H1 (cell line): ENCODE measurements at regions not wholly inside any gene's neighbourhood (a gene's known extent, or its start where the extent isn't known, plus 50 kb on each side); places are given as distances from the start of the nearest gene placed in this dataset.
A peak's percentile ranks its signal among the peaks of the same experiment; 100 is the strongest.

ENCODE experiments used
- CTCF ChIA-PET: fragments of 300-600 bp; sonication (Branson Sonifier 250); formaldehyde crosslinking; loops from one replicate; lab custom pipeline; 2021; ENCODE audit not compliant: partially characterized antibody; lab: Charles Lee
- POLR2A ChIA-PET: fragments of 300-600 bp; sonication (Branson Sonifier 250); formaldehyde crosslinking; loops from one replicate; lab custom pipeline; 2021; ENCODE audit warnings: inconsistent platforms; ENCODE audit not compliant: partially characterized antibody; lab: Charles Lee
- DNase-seq, 2 experiments: peaks; one replicate each; pipeline versions ENCODE4 v3.0.0 to v3.0.0-alpha.2; 2010 to 2022; ENCODE audit warnings: low spot score in 2 of 2, low read depth in 1 of 2, mixed read lengths in 1 of 2
- FAIRE-seq: peaks from 2 replicates; lab custom pipeline; 2011; peaks lifted over from hg19 to GRCh38; lab: Jason Lieb, UNC
- H2AFZ ChIP-seq: 2 replicates; pipeline ENCODE4 v1.8.1; 2012; ENCODE audit warnings: low read length, inconsistent platforms
- H2AK5ac ChIP-seq: 2 replicates; pipeline ENCODE4 v1.6.1; 2013; ENCODE audit warnings: low read depth, low read length
- H2BK120ac ChIP-seq: replicated peaks from 2 replicates; pipeline ENCODE3; 2013; ENCODE audit warnings: low read depth, low read length, inconsistent platforms
- H2BK12ac ChIP-seq: 2 replicates; pipeline ENCODE4 v1.6.1; 2013; ENCODE audit warnings: low read depth, low read length
- H2BK15ac ChIP-seq: 2 replicates; pipeline ENCODE4 v1.6.1; 2013; ENCODE audit warnings: low read length
- H2BK20ac ChIP-seq: 2 replicates; pipeline ENCODE4 v1.6.1; 2013; ENCODE audit warnings: low read length
- H2BK5ac ChIP-seq: 2 replicates; pipeline ENCODE4 v1.6.1; 2013; ENCODE audit warnings: low read depth, low read length
- H3K14ac ChIP-seq: 2 replicates; pipeline ENCODE4 v1.6.1; 2013; ENCODE audit warnings: inconsistent platforms; ENCODE audit not compliant: insufficient read length
- H3K18ac ChIP-seq: 2 replicates; pipeline ENCODE4 v1.6.1; 2013; ENCODE audit warnings: low read length; ENCODE audit errors: extremely low read depth
- H3K23ac ChIP-seq: 2 replicates; pipeline ENCODE4 v1.6.1; 2013; ENCODE audit warnings: inconsistent platforms; ENCODE audit not compliant: insufficient read length
- H3K23me2 ChIP-seq: 2 replicates; pipeline ENCODE4 v1.6.1; 2013; ENCODE audit warnings: low read depth, low read length
- H3K27ac ChIP-seq: 2 replicates; pipeline ENCODE4 v1.6.1; 2011; ENCODE audit warnings: low read depth, low read length, inconsistent platforms
- H3K27me3 ChIP-seq, 4 experiments: replicated peaks in 1 of 4; 1 replicate in 1 of 4; 2 replicates in 3 of 4; pipeline versions ENCODE4 v1.6.1 to v1.8.1; 2011 to 2013; ENCODE audit warnings: low read length in 3 of 4, mild to moderate bottlenecking in 3 of 4, inconsistent platforms in 2 of 4, mixed read lengths in 2 of 4, moderate library complexity in 1 of 4; ENCODE audit not compliant: control insufficient read depth in 3 of 4, insufficient read depth in 3 of 4; ENCODE audit errors: extremely low read depth in 1 of 4
- H3K36me3 ChIP-seq, 4 experiments: 2 replicates each; pipeline versions ENCODE4 v1.6.1 to v1.8.1; 2011 to 2013; ENCODE audit warnings: mild to moderate bottlenecking in 4 of 4, low read length in 3 of 4, moderate library complexity in 2 of 4, control low read depth in 1 of 4, inconsistent platforms in 1 of 4; ENCODE audit not compliant: insufficient read depth in 4 of 4, control insufficient read depth in 2 of 4
- H3K4ac ChIP-seq: replicated peaks from 2 replicates; pipeline ENCODE3; 2013; ENCODE audit warnings: low read length, low read depth, mixed read lengths, inconsistent platforms; ENCODE audit not compliant: insufficient read length
- H3K4me1 ChIP-seq, 4 experiments: replicated peaks in 1 of 4; 1 replicate in 1 of 4; 2 replicates in 3 of 4; pipeline versions ENCODE4 v1.6.1 to v1.8.1; 2011 to 2013; ENCODE audit warnings: low read length in 3 of 4, inconsistent platforms in 2 of 4, mixed read lengths in 1 of 4; ENCODE audit not compliant: insufficient read depth in 4 of 4, control insufficient read depth in 3 of 4
- H3K4me2 ChIP-seq, 2 experiments: 2 replicates each; pipeline versions ENCODE4 v1.6.1 to v1.8.1; 2011 to 2013; ENCODE audit warnings: low read depth in 2 of 2, low read length in 2 of 2, control low read depth in 1 of 2, inconsistent platforms in 1 of 2, mild to moderate bottlenecking in 1 of 2; ENCODE audit not compliant: insufficient read depth in 1 of 2
- H3K4me3 ChIP-seq, 4 experiments: fragments of 200-600, 300-600 bp in 1 of 4; sonication (generic), shearing (Covaris generic), sonication (Bioruptor Twin) in 1 of 4; 2 replicates each; pipeline versions ENCODE4 v1.5.1 to v1.8.1; 2011 to 2016; ENCODE audit warnings: low read length in 4 of 4, low read depth in 3 of 4, control low read depth in 2 of 4, inconsistent platforms in 2 of 4, mild to moderate bottlenecking in 2 of 4, mixed read lengths in 1 of 4, moderate library complexity in 1 of 4; ENCODE audit not compliant: insufficient read depth in 2 of 4; ENCODE audit errors: extremely low read depth in 1 of 4
- H3K56ac ChIP-seq: replicated peaks from 2 replicates; pipeline ENCODE3; 2013; ENCODE audit warnings: low read depth, mild to moderate bottlenecking, mixed read lengths, low read length, inconsistent platforms; ENCODE audit not compliant: insufficient read length
- H3K79me1 ChIP-seq: 2 replicates; pipeline ENCODE4 v1.6.1; 2013; ENCODE audit warnings: low read depth, low read length, control low read depth
- H3K79me2 ChIP-seq, 2 experiments: 2 replicates each; pipeline versions ENCODE4 v1.6.1 to v1.8.1; 2012 to 2013; ENCODE audit warnings: low read length in 2 of 2, mild to moderate bottlenecking in 2 of 2, inconsistent platforms in 1 of 2; ENCODE audit not compliant: insufficient read depth in 2 of 2, control insufficient read depth in 1 of 2
- H3K9ac ChIP-seq, 4 experiments: replicated peaks in 1 of 4; 1 replicate in 1 of 4; 2 replicates in 3 of 4; pipeline versions ENCODE4 v1.6.1 to v1.8.1; 2011 to 2013; ENCODE audit warnings: low read depth in 3 of 4, low read length in 3 of 4, control low read depth in 2 of 4, mild to moderate bottlenecking in 2 of 4, moderate library complexity in 2 of 4, inconsistent platforms in 1 of 4; ENCODE audit errors: extremely low read depth in 1 of 4
- H3K9me3 ChIP-seq, 2 experiments: 2 replicates each; pipeline versions ENCODE4 v1.6.1 to v1.8.1; 2012 to 2013; ENCODE audit warnings: mild to moderate bottlenecking in 2 of 2, moderate library complexity in 2 of 2, control low read depth in 1 of 2, inconsistent platforms in 1 of 2, low read depth in 1 of 2, low read length in 1 of 2, mixed read lengths in 1 of 2; ENCODE audit not compliant: insufficient read depth in 2 of 2
- H4K20me1 ChIP-seq, 2 experiments: replicated peaks in 1 of 2; 2 replicates each; pipeline versions ENCODE3 to v1.8.1; 2011 to 2013; ENCODE audit warnings: inconsistent platforms in 2 of 2, low read length in 2 of 2, mild to moderate bottlenecking in 1 of 2; ENCODE audit not compliant: insufficient read depth in 2 of 2, control insufficient read depth in 1 of 2
- H4K5ac ChIP-seq: 2 replicates; pipeline ENCODE4 v1.6.1; 2013; ENCODE audit warnings: low read length, low read depth, mixed read lengths, inconsistent platforms; ENCODE audit not compliant: insufficient read length
- H4K8ac ChIP-seq: 2 replicates; pipeline ENCODE4 v1.8.0; 2013; ENCODE audit warnings: mild to moderate bottlenecking, moderate library complexity, low read length, inconsistent platforms; ENCODE audit not compliant: insufficient read depth; ENCODE audit errors: extremely low read depth
- H4K91ac ChIP-seq: replicated peaks from 2 replicates; pipeline ENCODE3; 2013; ENCODE audit warnings: low read length, mixed read lengths, inconsistent platforms; ENCODE audit not compliant: insufficient read length
- CBX8 ChIP-seq: fragments of 300-800, 300-1000 bp; sonication (generic); IDR thresholded peaks from 2 replicates; pipeline ENCODE4 v1.7.1; 2016; ENCODE audit warnings: low read depth, low read length, borderline replicate concordance
- EP300 ChIP-seq, 2 experiments: IDR thresholded peaks; 1 replicate in 1 of 2; 2 replicates in 1 of 2; pipeline ENCODE4 v1.6.1; 2011 to 2012; ENCODE audit warnings: low read depth in 2 of 2, low read length in 2 of 2, mild to moderate bottlenecking in 2 of 2, borderline replicate concordance in 1 of 2, inconsistent platforms in 1 of 2, moderate library complexity in 1 of 2
- EZH2 ChIP-seq: fragments of 200-600 bp; sonication (generic); IDR thresholded peaks from 2 replicates; pipeline ENCODE4 v1.7.1; 2012; ENCODE audit warnings: low read depth, mild to moderate bottlenecking, moderate library complexity, low read length, inconsistent platforms; ENCODE audit not compliant: severe bottlenecking
- HDAC2 ChIP-seq, 2 experiments: fragments of 300-600 bp in 1 of 2; sonication (generic) in 1 of 2; IDR thresholded peaks; 2 replicates each; pipeline ENCODE4 v1.6.1; 2011 to 2012; ENCODE audit warnings: low read depth in 2 of 2, low read length in 2 of 2, mild to moderate bottlenecking in 2 of 2, moderate library complexity in 2 of 2, borderline replicate concordance in 1 of 2, inconsistent platforms in 1 of 2
- POLR2A ChIP-seq, 2 experiments: IDR thresholded peaks; 1 replicate in 1 of 2; 2 replicates in 1 of 2; pipeline ENCODE4 v1.6.1; 2011; ENCODE audit warnings: low read depth in 2 of 2, low read length in 2 of 2, mild to moderate bottlenecking in 2 of 2; ENCODE audit errors: control extremely low read depth in 1 of 2
- POU5F1 ChIP-seq: IDR thresholded peaks from 2 replicates; pipeline ENCODE4 v1.6.1; 2011; ENCODE audit warnings: low read depth, mild to moderate bottlenecking, low read length, moderate library complexity
- SIRT6 ChIP-seq: IDR thresholded peaks from one replicate; pipeline ENCODE4 v1.7.1; 2012; ENCODE audit warnings: low read length, inconsistent platforms
- SP1 ChIP-seq: IDR thresholded peaks from 2 replicates; pipeline ENCODE4 v1.6.1; 2011; ENCODE audit warnings: low read depth, low read length
- SP4 ChIP-seq: IDR thresholded peaks from 2 replicates; pipeline ENCODE4 v1.6.1; 2012; ENCODE audit warnings: low read length, inconsistent platforms
- WGBS, 2 experiments: shearing (Covaris generic) in 1 of 2; methylation state at CpG; one replicate each; pipeline versions ENCODE4 v1.1.6 to v1.1.7; 2013 to 2015; ENCODE audit warnings: low lambda C conversion rate in 2 of 2, mixed read lengths in 2 of 2, inconsistent platforms in 1 of 2, low coverage in 1 of 2, missing lambda C conversion rate in 1 of 2; ENCODE audit not compliant: insufficient replicate concordance in 2 of 2, insufficient coverage in 1 of 2, insufficient read length in 1 of 2; ENCODE audit errors: extremely low coverage in 1 of 2, missing lambda C conversion rate in 1 of 2; 5-methylcytosine and 5-hydroxymethylcytosine counted together
- TF ChIP-seq, protein P1 (sequence below): IDR thresholded peaks from 2 replicates; pipeline ENCODE4 v1.6.1; 2012; ENCODE audit warnings: low read length, inconsistent platforms
- TF ChIP-seq, protein P2 (sequence below): IDR thresholded peaks from 2 replicates; pipeline ENCODE4 v1.6.1; 2012; ENCODE audit warnings: inconsistent platforms

DNA sequence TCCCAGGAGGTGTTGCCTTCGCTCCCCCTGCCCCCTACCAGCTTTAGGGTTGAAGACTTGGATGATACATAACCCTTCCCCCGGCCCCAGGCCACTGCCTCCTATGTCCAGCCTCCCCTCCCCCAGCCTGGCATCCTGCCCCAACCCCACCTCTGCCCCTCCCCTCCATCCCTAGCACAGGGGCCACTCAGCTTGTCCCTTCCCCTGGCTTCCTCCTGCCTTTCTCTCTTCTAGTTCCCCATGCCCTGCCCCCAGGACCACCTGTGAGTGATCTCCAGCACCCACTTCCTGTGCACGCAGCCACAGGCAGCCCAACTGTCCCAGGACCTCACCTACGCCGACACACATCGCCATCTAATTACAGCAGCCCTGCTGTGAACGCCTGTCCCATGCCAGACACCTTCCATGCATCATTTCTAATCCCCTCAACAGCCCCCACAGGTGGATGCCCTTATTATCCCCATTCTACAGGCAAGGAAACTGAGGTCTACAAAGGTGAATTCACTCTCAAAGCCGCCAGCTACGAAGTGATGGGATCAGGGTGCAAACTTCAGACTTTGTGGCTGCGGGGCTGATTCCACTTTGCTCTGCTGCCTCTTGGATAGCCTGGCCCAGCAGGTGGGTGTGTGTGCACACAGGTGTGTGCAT, 82.4 kb upstream of the CHST15 start:
- Histone ChIP-seq H3K56ac (no peak overlapping the region), H3K4me3 (no peak overlapping the region), H4K91ac (no peak overlapping the region), H3K23me2 (no peaks in the 10 kb centered on the region), H3K79me1 (no peaks in the 10 kb centered on the region), H3K9me3 (no peaks in the 10 kb centered on the region), H3K36me3 (no peaks in the 10 kb centered on the region), H3K27me3 (no peaks in the 10 kb centered on the region), H3K4me2 (no peak overlapping the region), H3K9ac (no peak overlapping the region), H3K4ac (no peak overlapping the region), H3K23ac (no peak overlapping the region), H3K79me2 (no peaks in the 10 kb centered on the region), H3K4me1 (no peaks in the 10 kb centered on the region; a peak in 2 of 7 replicates), H2AFZ (no peak overlapping the region), H4K20me1 (no peaks in the 10 kb centered on the region), H2BK5ac (no peak overlapping the region), H2BK12ac (no peak overlapping the region), H2BK120ac (no peak overlapping the region), H4K5ac (no peak overlapping the region), H3K27ac (no peak overlapping the region), H2BK15ac (no peak overlapping the region), H2AK5ac (no peak overlapping the region), H3K14ac (no peak overlapping the region), H4K8ac (peak overlapping the region; percentile 31; the same call in 1 of the 2 replicates), H3K18ac (no peak overlapping the region), H2BK20ac (no peak overlapping the region)
- CTCF ChIA-PET: interaction anchor here (0.6 to 1.8 kb wide), 4 partner anchors 17 to 181 kb away, joined by 3 to 5 read pairs (median 4); no protein-coding TSS in a partner anchor
- FAIRE-seq: no peak
- POLR2A ChIA-PET: interaction anchor here (1.3 kb wide), 1 partner anchor 9 kb away, joined by 3 read pairs; no protein-coding TSS in a partner anchor
- 88% methylated on average over 9 of the region's 10 CpGs; no CpG with 5 or more reads in 1 of the 2 experiments for WGBS, 2 experiments
- no peak for DNase-seq
- TF ChIP-seq, protein P1, sequence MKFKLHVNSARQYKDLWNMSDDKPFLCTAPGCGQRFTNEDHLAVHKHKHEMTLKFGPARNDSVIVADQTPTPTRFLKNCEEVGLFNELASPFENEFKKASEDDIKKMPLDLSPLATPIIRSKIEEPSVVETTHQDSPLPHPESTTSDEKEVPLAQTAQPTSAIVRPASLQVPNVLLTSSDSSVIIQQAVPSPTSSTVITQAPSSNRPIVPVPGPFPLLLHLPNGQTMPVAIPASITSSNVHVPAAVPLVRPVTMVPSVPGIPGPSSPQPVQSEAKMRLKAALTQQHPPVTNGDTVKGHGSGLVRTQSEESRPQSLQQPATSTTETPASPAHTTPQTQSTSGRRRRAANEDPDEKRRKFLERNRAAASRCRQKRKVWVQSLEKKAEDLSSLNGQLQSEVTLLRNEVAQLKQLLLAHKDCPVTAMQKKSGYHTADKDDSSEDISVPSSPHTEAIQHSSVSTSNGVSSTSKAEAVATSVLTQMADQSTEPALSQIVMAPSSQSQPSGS: no peak
- no peak for TF ChIP-seq HDAC2 (IDR thresholded peaks at IDR 0.05; ENCODE audit: borderline replicate concordance in 1 of 2, low read depth in 2 of 2, low read length in 2 of 2)
- TF ChIP-seq SP1: no peak
- no peak for TF ChIP-seq EP300 (IDR thresholded peaks at IDR 0.05; ENCODE audit: borderline replicate concordance in 1 of 2, low read depth in 2 of 2, low read length in 2 of 2)
- no peak for TF ChIP-seq POU5F1
- no peak for TF ChIP-seq SP4
- TF ChIP-seq SIRT6: no peak
- TF ChIP-seq POLR2A (IDR thresholded peaks at IDR 0.05; ENCODE audit: control extremely low read depth in 1 of 2, low read depth in 2 of 2, low read length in 2 of 2): no peak
- TF ChIP-seq, protein P2, sequence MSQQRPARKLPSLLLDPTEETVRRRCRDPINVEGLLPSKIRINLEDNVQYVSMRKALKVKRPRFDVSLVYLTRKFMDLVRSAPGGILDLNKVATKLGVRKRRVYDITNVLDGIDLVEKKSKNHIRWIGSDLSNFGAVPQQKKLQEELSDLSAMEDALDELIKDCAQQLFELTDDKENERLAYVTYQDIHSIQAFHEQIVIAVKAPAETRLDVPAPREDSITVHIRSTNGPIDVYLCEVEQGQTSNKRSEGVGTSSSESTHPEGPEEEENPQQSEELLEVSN: no peak
- no peak for TF ChIP-seq CBX8
- TF ChIP-seq EZH2: no peak
